Calu3 (cell line): ENCODE measurements at regions not wholly inside any gene's neighbourhood (a gene's known extent, or its start where the extent isn't known, plus 50 kb on each side); places are given as distances from the start of the nearest gene placed in this dataset.

Experiments
- BruUV-seq: library from RNA; stranded (reverse); fragments of 400-500 nt; replicated peaks from 2 replicates; lab custom pipeline; 2021; lab: Mats Ljungman, UMichigan
- CTCF ChIA-PET: fragments of 300-600 bp; sonication (Branson Sonifier 250); formaldehyde crosslinking; loops from one replicate; lab custom pipeline; 2022; ENCODE audit warnings: antibody characterized with exemption; lab: Charles Lee
- DNase-seq: peaks from one replicate; pipeline ENCODE4 v3.0.0; 2022
- H3K27ac Mint-ChIP-seq: one replicate; pipeline ENCODE4 v1.8.0; 2022; ENCODE audit warnings: mixed read lengths; ENCODE audit not compliant: unreplicated experiment
- H3K27me3 Mint-ChIP-seq: one replicate; pipeline ENCODE4 v1.8.0; 2022; ENCODE audit warnings: mixed read lengths; ENCODE audit not compliant: unreplicated experiment
- H3K36me3 Mint-ChIP-seq: one replicate; pipeline ENCODE4 v1.8.0; 2022; ENCODE audit warnings: mild to moderate bottlenecking, moderate library complexity, mixed read lengths; ENCODE audit not compliant: insufficient read depth, unreplicated experiment
- H3K4me1 Mint-ChIP-seq: one replicate; pipeline ENCODE4 v1.8.0; 2022; ENCODE audit warnings: mild to moderate bottlenecking, low read depth, mixed read lengths; ENCODE audit not compliant: unreplicated experiment
- H3K4me3 Mint-ChIP-seq: one replicate; pipeline ENCODE4 v1.8.0; 2022; ENCODE audit warnings: mild to moderate bottlenecking, low read depth, moderate library complexity, mixed read lengths; ENCODE audit not compliant: unreplicated experiment
- H3K9me3 Mint-ChIP-seq: one replicate; pipeline ENCODE4 v1.8.0; 2022; ENCODE audit warnings: low read depth, mixed read lengths; ENCODE audit not compliant: unreplicated experiment
- intact Hi-C: fragments of 100-400 bp; cut with micrococcal nuclease; formaldehyde crosslinking; loops from one replicate; pipeline ENCODE4 v1.10.0; 2022; ENCODE audit not compliant: unreplicated experiment
- TF ChIP-seq, protein P1 (sequence below): fragments of 200-600 bp; IDR thresholded peaks from one replicate; pipeline ENCODE4 v1.8.0; 2022; ENCODE audit warnings: antibody characterized with exemption; ENCODE audit not compliant: unreplicated experiment

DNA sequence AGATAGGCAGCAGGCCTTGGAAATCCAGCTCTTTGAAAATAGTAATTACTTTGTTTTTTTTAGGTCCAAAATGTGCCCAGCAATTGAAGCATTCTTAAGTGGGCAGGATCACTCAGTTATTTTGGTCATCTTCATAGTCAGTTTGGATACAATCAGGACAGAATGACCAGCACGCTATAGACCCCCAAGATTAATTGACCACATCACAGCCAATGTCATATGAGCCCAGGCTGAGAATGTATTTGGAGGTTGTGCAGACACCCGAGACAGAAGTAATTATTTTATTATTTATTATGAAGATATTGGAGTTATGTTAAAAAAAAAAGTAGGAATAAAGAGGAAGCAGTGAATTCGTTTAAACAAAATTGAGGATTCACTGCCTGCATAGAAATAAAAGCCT, 93.3 kb upstream of the PFKP start:
- Mint-ChIP-seq H3K27ac (no peak overlapping the region), H3K36me3 (no peaks in the 10 kb centered on the region), H3K4me3 (no peak overlapping the region), H3K27me3 (no peaks in the 10 kb centered on the region), H3K9me3 (no peaks in the 10 kb centered on the region), H3K4me1 (no peaks in the 10 kb centered on the region)
- no TSS peak for BruUV-seq
- intact Hi-C loops = no loop called here
- CTCF ChIA-PET = no interaction called here
- TF ChIP-seq, protein P1, sequence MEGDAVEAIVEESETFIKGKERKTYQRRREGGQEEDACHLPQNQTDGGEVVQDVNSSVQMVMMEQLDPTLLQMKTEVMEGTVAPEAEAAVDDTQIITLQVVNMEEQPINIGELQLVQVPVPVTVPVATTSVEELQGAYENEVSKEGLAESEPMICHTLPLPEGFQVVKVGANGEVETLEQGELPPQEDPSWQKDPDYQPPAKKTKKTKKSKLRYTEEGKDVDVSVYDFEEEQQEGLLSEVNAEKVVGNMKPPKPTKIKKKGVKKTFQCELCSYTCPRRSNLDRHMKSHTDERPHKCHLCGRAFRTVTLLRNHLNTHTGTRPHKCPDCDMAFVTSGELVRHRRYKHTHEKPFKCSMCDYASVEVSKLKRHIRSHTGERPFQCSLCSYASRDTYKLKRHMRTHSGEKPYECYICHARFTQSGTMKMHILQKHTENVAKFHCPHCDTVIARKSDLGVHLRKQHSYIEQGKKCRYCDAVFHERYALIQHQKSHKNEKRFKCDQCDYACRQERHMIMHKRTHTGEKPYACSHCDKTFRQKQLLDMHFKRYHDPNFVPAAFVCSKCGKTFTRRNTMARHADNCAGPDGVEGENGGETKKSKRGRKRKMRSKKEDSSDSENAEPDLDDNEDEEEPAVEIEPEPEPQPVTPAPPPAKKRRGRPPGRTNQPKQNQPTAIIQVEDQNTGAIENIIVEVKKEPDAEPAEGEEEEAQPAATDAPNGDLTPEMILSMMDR = no peak
- no peak for DNase-seq

DNA sequence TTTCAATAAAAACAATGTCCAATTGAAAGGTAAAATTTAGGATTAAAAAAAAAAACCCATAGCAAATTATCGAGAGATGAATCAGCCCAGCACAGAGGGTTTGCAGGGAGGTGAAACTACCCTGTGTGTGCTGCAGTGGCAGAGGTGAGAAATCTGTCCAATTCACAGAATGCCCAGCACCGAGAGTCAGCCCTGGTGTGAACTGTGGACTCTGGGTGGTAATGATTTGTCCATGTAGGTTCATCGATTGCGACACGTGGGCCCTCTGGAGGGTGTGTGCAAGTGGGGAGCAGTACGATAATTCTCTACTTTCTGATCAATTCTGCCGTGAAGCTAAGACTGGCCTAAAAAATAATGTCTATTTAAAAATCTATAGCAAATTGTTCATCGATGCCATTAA, 94.5 kb upstream of the PFKP start:
- no peaks in the 10 kb centered on the region for H3K36me3 Mint-ChIP-seq
- CTCF ChIA-PET = no interaction called here
- no peak for DNase-seq
- no peaks in the 10 kb centered on the region for H3K4me1 Mint-ChIP-seq
- no peak overlapping the region for H3K4me3 Mint-ChIP-seq
- H3K27ac Mint-ChIP-seq = no peak overlapping the region
- peaks cover 11% of the 10 kb centered on the region for H3K27me3 Mint-ChIP-seq
- H3K9me3 Mint-ChIP-seq = no peaks in the 10 kb centered on the region
- TF ChIP-seq, protein P1 = no peak
- BruUV-seq = no TSS peak
- intact Hi-C loops = no loop called here

- H3K27me3 Mint-ChIP-seq = peaks cover 17% of the 10 kb centered on the region
- DNase-seq = no peak
- H3K36me3 Mint-ChIP-seq = no peaks in the 10 kb centered on the region
- no peaks in the 10 kb centered on the region for H3K4me1 Mint-ChIP-seq
- H3K27ac Mint-ChIP-seq = no peak overlapping the region
- TF ChIP-seq, protein P1 = no peak
- H3K4me3 Mint-ChIP-seq = no peak overlapping the region
- intact Hi-C loops = no loop called here
- BruUV-seq = no TSS peak
- H3K9me3 Mint-ChIP-seq = no peaks in the 10 kb centered on the region
- CTCF ChIA-PET = no interaction called here
Observed at GRCh38 chr10:2972216-2972615, 95.1 kb upstream of the PFKP start.

GRCh38 chr10:2970190-2970823, 97.0 kb upstream of the PFKP start:
- TF ChIP-seq, protein P1 = no peak
- no peaks in the 10 kb centered on the region for H3K4me1 Mint-ChIP-seq
- H3K9me3 Mint-ChIP-seq = peaks cover 2% of the 10 kb centered on the region
- no peak overlapping the region for H3K4me3 Mint-ChIP-seq
- no peaks in the 10 kb centered on the region for H3K36me3 Mint-ChIP-seq
- CTCF ChIA-PET = no interaction called here
- intact Hi-C loops = no loop called here
- BruUV-seq = no TSS peak
- peaks cover 36% of the 10 kb centered on the region for H3K27me3 Mint-ChIP-seq
- no peak for DNase-seq
- no peak overlapping the region for H3K27ac Mint-ChIP-seq
